H1 (cell line): ENCODE measurements at regions not wholly inside any gene's neighbourhood (a gene's known extent, or its start where the extent isn't known, plus 50 kb on each side); places are given as distances from the start of the nearest gene placed in this dataset.

ENCODE experiments used
- ATF2 ChIP-seq: IDR thresholded peaks from 2 replicates; pipeline ENCODE4 v1.6.1; 2012; ENCODE audit warnings: low read length, inconsistent platforms
- CHD1 ChIP-seq: IDR thresholded peaks from 2 replicates; pipeline ENCODE4 v1.6.1; 2012; ENCODE audit warnings: low read depth, low read length, improper control_type of control experiment
- CHD7 ChIP-seq: fragments of 300-600 bp; sonication (generic); IDR thresholded peaks from 2 replicates; pipeline ENCODE4 v1.7.1; 2012; ENCODE audit warnings: low read length, moderate library complexity, mild to moderate bottlenecking, inconsistent platforms; ENCODE audit not compliant: insufficient replicate concordance
- CTBP2 ChIP-seq: IDR thresholded peaks from 2 replicates; pipeline ENCODE4 v1.7.0; 2011; ENCODE audit warnings: borderline replicate concordance, mild to moderate bottlenecking, moderate library complexity, mixed read lengths, low read length; ENCODE audit not compliant: insufficient read depth, insufficient read length
- EGR1 ChIP-seq: IDR thresholded peaks from 2 replicates; pipeline ENCODE4 v1.6.1; 2011; ENCODE audit warnings: low read depth, low read length, borderline replicate concordance
- HDAC6 ChIP-seq: IDR thresholded peaks from one replicate; pipeline ENCODE4 v1.7.1; 2012; ENCODE audit warnings: low read depth, mild to moderate bottlenecking, inconsistent platforms, low read length, moderate library complexity
- SAP30 ChIP-seq: fragments of 300-600 bp; sonication (generic); IDR thresholded peaks from 2 replicates; pipeline ENCODE4 v1.7.1; 2012; ENCODE audit warnings: low read length, moderate library complexity, mild to moderate bottlenecking, inconsistent platforms; ENCODE audit not compliant: insufficient read depth, insufficient replicate concordance
- SIX5 ChIP-seq: IDR thresholded peaks from 2 replicates; pipeline ENCODE4 v1.6.1; 2011; ENCODE audit warnings: mild to moderate bottlenecking, low read depth, low read length
- TBP ChIP-seq: IDR thresholded peaks from 2 replicates; pipeline ENCODE4 v1.6.1; 2011; ENCODE audit warnings: low read depth, low read length, improper control_type of control experiment
- TCF12 ChIP-seq: IDR thresholded peaks from 2 replicates; pipeline ENCODE4 v1.6.1; 2011; ENCODE audit warnings: low read depth, mild to moderate bottlenecking, low read length

GRCh38 chrX:45795546-45795945 is 594.9 kb upstream of the DIPK2B start (continued):
- no peak for TF ChIP-seq CHD7
- no peak for TF ChIP-seq HDAC6
- TF ChIP-seq SAP30: no peak
- TF ChIP-seq SIX5: no peak
- no peak for TF ChIP-seq CTBP2
- TF ChIP-seq CHD1: no peak
- no peak for TF ChIP-seq EGR1
- TF ChIP-seq TBP: no peak
- TF ChIP-seq ATF2: no peak
- TF ChIP-seq TCF12: no peak
